Tibial nerve (tissue), 4 donors: ENCODE measurements at regions not wholly inside any gene's neighbourhood (a gene's known extent, or its start where the extent isn't known, plus 50 kb on each side); places are given as distances from the start of the nearest gene placed in this dataset.

ENCODE experiments used
- DNase-seq, 2 donors: peaks; one replicate each; pipeline ENCODE4 v3.0.0-alpha.2; 2019; ENCODE audit warnings: low spot score in 2 of 2
- H3K27ac ChIP-seq, 4 donors: fragments of 200-600 bp; sonication (generic) in 3 of 4; one replicate each; pipeline ENCODE4 v1.5.1; 2017 to 2019; ENCODE audit warnings: mild to moderate bottlenecking in 1 of 4
- H3K27me3 ChIP-seq, 2 donors: fragments of 200-600 bp; sonication (generic) in 1 of 2; one replicate each; pipeline versions ENCODE4 v1.5.1 to v1.6.0; 2017 to 2019
- H3K36me3 ChIP-seq, 3 donors: fragments of 200-600 bp; sonication (generic); one replicate each; pipeline ENCODE4 v1.5.1; 2018 to 2019
- H3K4me1 ChIP-seq, 4 donors: fragments of 200-600 bp; sonication (generic) in 3 of 4; one replicate each; pipeline ENCODE4 v1.5.1; 2017 to 2019
- H3K4me3 ChIP-seq, 4 donors: fragments of 200-600 bp; sonication (generic) in 3 of 4; one replicate each; pipeline ENCODE4 v1.5.1; 2017 to 2019; ENCODE audit warnings: mild to moderate bottlenecking in 1 of 4, moderate library complexity in 1 of 4
- H3K9me3 ChIP-seq, 4 donors: fragments of 200-600 bp; sonication (generic) in 3 of 4; one replicate each; pipeline ENCODE4 v1.5.1; 2017 to 2019
- CTCF ChIP-seq, 5 experiments: fragments of 200-600 bp in 3 of 5; fragments of 450-650 bp in 2 of 5; sonication (generic) in 3 of 5; IDR thresholded peaks; one replicate each; pipeline ENCODE4 v1.5.1; 2016 to 2019; ENCODE audit warnings: antibody characterized with exemption in 5 of 5, mild to moderate bottlenecking in 3 of 5, moderate library complexity in 2 of 5
- EP300 ChIP-seq, 2 donors: sonication (generic); formaldehyde crosslinking; IDR thresholded peaks; one replicate each; pipeline ENCODE4 v1.6.1; 2017; ENCODE audit warnings: antibody characterized with exemption in 2 of 2, mild to moderate bottlenecking in 1 of 2
- POLR2A ChIP-seq, 2 donors: fragments of 450-650 bp; IDR thresholded peaks; one replicate each; pipeline ENCODE4 v1.6.1; 2017; ENCODE audit warnings: antibody characterized with exemption in 2 of 2, mild to moderate bottlenecking in 2 of 2, moderate library complexity in 2 of 2
- WGBS, 2 donors: methylation state at CpG; one replicate each; pipeline ENCODE4 v1.1.5; 2018; 5-methylcytosine and 5-hydroxymethylcytosine counted together

GRCh38 chr4:130395871-130396270 is 1299.9 kb downstream of the C4orf33 start:
- H3K9me3 ChIP-seq, result no peaks in the 10 kb centered on the region
- 40 to 45% methylated on average over 2 of the region's 2 CpGs for WGBS, 2 donors
- H3K36me3 ChIP-seq, result no peaks in the 10 kb centered on the region
- no peak overlapping the region for H3K4me3 ChIP-seq
- TF ChIP-seq CTCF (IDR thresholded peaks at IDR 0.05) (no peak), POLR2A (IDR thresholded peaks at IDR 0.05) (no peak), EP300 (IDR thresholded peaks at IDR 0.05) (no peak)
- H3K4me1 ChIP-seq, result no peaks in the 10 kb centered on the region
- no peaks in the 10 kb centered on the region for H3K27me3 ChIP-seq
- H3K27ac ChIP-seq, result no peak overlapping the region
- DNase-seq, result no peak

GRCh38 chr4:130403221-130403620 is 1307.3 kb downstream of the C4orf33 start:
- no peaks in the 10 kb centered on the region for H3K27me3 ChIP-seq
- H3K36me3 ChIP-seq, result no peaks in the 10 kb centered on the region
- no peak for DNase-seq
- 57 to 61% methylated on average over 3 of the region's 3 CpGs for WGBS, 2 donors
- no peaks in the 10 kb centered on the region for H3K9me3 ChIP-seq
- no peak for TF ChIP-seq CTCF (IDR thresholded peaks at IDR 0.05)
- no peak for TF ChIP-seq POLR2A (IDR thresholded peaks at IDR 0.05)
- TF ChIP-seq EP300 (IDR thresholded peaks at IDR 0.05), result no peak
- no peaks in the 10 kb centered on the region for H3K4me1 ChIP-seq
- no peak overlapping the region for H3K4me3 ChIP-seq
- no peak overlapping the region for H3K27ac ChIP-seq

- TF ChIP-seq POLR2A (IDR thresholded peaks at IDR 0.05) (no peak), EP300 (IDR thresholded peaks at IDR 0.05) (no peak), CTCF (IDR thresholded peaks at IDR 0.05) (no peak)
- no peaks in the 10 kb centered on the region for H3K27me3 ChIP-seq
- no peaks in the 10 kb centered on the region for H3K9me3 ChIP-seq
- H3K36me3 ChIP-seq, result no peaks in the 10 kb centered on the region
- WGBS, 2 donors, result 97 to 98% methylated on average over 1 of the region's 1 CpG
- H3K4me3 ChIP-seq, result no peak overlapping the region
- no peak for DNase-seq
- no peak overlapping the region for H3K27ac ChIP-seq
- no peaks in the 10 kb centered on the region for H3K4me1 ChIP-seq
Observed at GRCh38 chr4:130416228-130416627, 1320.3 kb downstream of the C4orf33 start.

- H3K4me3 ChIP-seq, result no peak overlapping the region
- no peak for TF ChIP-seq EP300 (IDR thresholded peaks at IDR 0.05)
- no peak for TF ChIP-seq CTCF (IDR thresholded peaks at IDR 0.05)
- no peak for TF ChIP-seq POLR2A (IDR thresholded peaks at IDR 0.05)
- H3K36me3 ChIP-seq, result no peaks in the 10 kb centered on the region
- H3K27ac ChIP-seq, result no peak overlapping the region
- H3K4me1 ChIP-seq, result no peaks in the 10 kb centered on the region
- WGBS, 2 donors, result 27 to 36% methylated on average over 4 of the region's 4 CpGs
- H3K9me3 ChIP-seq, result no peaks in the 10 kb centered on the region
- DNase-seq, result no peak
- H3K27me3 ChIP-seq, result no peaks in the 10 kb centered on the region
Observed at GRCh38 chr4:130419211-130419975, 1323.4 kb downstream of the C4orf33 start.

GRCh38 chr4:130422261-130422660 is 1326.3 kb downstream of the C4orf33 start:
- Histone ChIP-seq H3K36me3 (no peaks in the 10 kb centered on the region), H3K4me3 (no peak overlapping the region), H3K9me3 (no peaks in the 10 kb centered on the region), H3K27ac (no peak overlapping the region), H3K4me1 (no peaks in the 10 kb centered on the region), H3K27me3 (no peaks in the 10 kb centered on the region)
- no peak for TF ChIP-seq POLR2A (IDR thresholded peaks at IDR 0.05)
- no peak for TF ChIP-seq EP300 (IDR thresholded peaks at IDR 0.05)
- TF ChIP-seq CTCF (IDR thresholded peaks at IDR 0.05), result no peak
- DNase-seq, result no peak
